Left ventricle myocardium inferior (tissue), 1 donor: ENCODE measurements at regions not wholly inside any gene's neighbourhood (a gene's known extent, or its start where the extent isn't known, plus 50 kb on each side); places are given as distances from the start of the nearest gene placed in this dataset.
A peak's percentile ranks its signal among the peaks of the same experiment; 100 is the strongest.

ENCODE experiments used
- DNase-seq: peaks from one replicate; pipeline ENCODE4 v3.0.0-alpha.2; 2020
- H3K27ac ChIP-seq: fragments of 200-600 bp; replicated peaks from 2 replicates; pipeline ENCODE4 v1.8.0; 2021
- H3K27me3 ChIP-seq: fragments of 200-600 bp; 2 replicates; pipeline ENCODE4 v1.8.0; 2021; ENCODE audit warnings: low read depth
- H3K36me3 ChIP-seq: fragments of 200-600 bp; 2 replicates; pipeline ENCODE4 v1.8.0; 2021
- H3K4me1 ChIP-seq: fragments of 200-600 bp; 2 replicates; pipeline ENCODE4 v1.8.0; 2021
- H3K4me3 ChIP-seq: fragments of 200-600 bp; 2 replicates; pipeline ENCODE4 v1.8.0; 2021; ENCODE audit warnings: mild to moderate bottlenecking, moderate library complexity
- H3K9me3 ChIP-seq: fragments of 200-600 bp; replicated peaks from 2 replicates; pipeline ENCODE4 v1.8.0; 2021
- CTCF ChIP-seq: fragments of 200-600 bp; IDR thresholded peaks from 2 replicates; pipeline ENCODE4 v1.8.0; 2021; ENCODE audit warnings: antibody characterized with exemption, mild to moderate bottlenecking, borderline replicate concordance
- intact Hi-C: fragments of 100-400 bp; cut with micrococcal nuclease; formaldehyde crosslinking; loops from one replicate; pipeline ENCODE4 v1.11.0; 2022
- donor health status: DM: no; HTN: yes; CAD: no; lungs with severe emphysema.

DNA sequence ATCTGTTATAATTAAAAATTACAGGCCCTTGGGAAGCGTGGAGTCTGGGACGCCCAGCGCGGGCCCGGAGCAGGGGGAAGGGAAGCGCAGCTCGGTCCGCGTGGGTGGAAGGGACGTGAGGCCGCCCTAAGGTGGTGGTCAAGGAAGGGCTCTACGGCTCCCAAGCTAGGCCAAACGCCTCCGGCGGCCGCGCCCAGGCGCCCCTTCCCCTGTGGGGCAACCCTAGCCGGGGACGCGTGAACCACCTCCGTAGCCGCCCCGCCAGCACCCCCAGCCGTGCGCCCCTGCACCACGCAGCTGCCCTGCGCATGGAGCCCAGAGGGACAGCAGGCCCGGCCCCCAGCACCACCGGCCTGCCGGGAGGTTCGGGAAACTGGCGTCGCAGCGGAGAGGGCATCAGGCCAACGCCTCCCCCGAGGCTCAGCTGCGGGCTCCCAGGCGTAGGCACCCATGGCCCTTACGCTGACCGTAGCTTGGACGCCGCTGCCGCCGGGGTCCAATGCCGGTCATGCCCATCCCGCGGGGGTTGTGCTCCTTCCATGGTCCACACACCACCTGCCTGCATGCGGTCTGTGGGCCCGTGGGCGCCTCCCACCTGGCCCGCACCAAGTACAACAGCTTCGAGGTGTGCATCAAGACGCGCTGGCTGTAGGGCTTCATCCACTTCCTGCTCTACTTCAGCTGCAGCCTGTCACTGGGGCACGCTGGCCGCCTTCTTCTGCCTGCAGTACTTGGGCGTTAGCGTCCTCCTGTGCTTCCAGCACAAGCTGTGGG lies 166.7 kb downstream of the SEPTIN7 start:
- H3K27ac ChIP-seq: no peak overlapping the region
- H3K4me3 ChIP-seq: peak overlapping the region; percentile 36
- no peaks in the 10 kb centered on the region for H3K36me3 ChIP-seq
- TF ChIP-seq CTCF: no peak
- H3K27me3 ChIP-seq: peaks cover 29% of the 10 kb centered on the region
- no peak for DNase-seq
- no peaks in the 10 kb centered on the region for H3K9me3 ChIP-seq
- intact Hi-C loops: no loop called here
- no peaks in the 10 kb centered on the region for H3K4me1 ChIP-seq

DNA sequence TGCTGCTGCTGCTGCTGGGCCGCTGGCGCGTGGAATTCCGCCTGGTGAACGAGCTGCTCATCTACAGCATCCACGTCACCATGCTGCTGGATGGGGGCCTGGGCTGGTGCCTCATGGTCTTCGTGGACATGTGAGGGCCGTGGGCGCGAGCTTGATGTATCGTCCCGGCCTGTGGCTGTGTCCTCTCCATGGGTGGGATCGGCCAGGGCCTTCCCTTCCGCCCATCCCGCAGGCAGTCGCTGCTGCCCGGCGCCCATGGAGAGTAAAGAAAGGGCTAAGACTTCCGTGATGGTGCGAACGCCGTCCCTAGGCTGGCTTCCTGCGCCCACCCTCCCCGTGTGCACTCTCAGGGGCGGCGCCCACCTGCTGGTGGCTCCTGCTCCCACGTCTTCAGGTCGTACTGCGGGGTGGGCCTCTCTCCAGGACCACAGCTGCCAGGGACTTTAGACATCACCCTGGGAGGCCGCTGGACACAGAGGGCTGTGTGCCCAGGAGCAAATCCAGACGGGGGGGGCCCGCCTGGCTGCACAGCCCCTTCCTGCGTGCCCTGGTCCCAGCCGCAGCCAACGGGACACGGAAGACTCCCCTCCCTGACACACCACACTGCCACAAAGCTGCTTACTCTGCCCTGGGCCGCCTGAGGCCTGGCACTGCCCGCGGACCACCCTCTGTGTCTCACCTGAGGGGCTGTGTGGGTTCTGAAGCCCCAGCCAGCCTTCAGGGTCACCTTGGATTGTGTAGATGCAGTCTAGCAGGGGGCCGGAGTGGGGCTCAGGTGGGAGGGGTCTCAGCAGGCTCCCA lies 167.5 kb downstream of the SEPTIN7 start:
- H3K4me1 ChIP-seq: no peaks in the 10 kb centered on the region
- H3K4me3 ChIP-seq: no peak overlapping the region
- no peak for DNase-seq
- H3K27me3 ChIP-seq: peaks cover 29% of the 10 kb centered on the region
- H3K9me3 ChIP-seq: no peaks in the 10 kb centered on the region
- no peak for TF ChIP-seq CTCF
- intact Hi-C loops: no loop called here
- no peak overlapping the region for H3K27ac ChIP-seq
- no peaks in the 10 kb centered on the region for H3K36me3 ChIP-seq

- peaks cover 29% of the 10 kb centered on the region for H3K27me3 ChIP-seq
- H3K9me3 ChIP-seq: no peaks in the 10 kb centered on the region
- H3K4me1 ChIP-seq: no peaks in the 10 kb centered on the region
- intact Hi-C loops: no loop called here
- DNase-seq: no peak
- no peak overlapping the region for H3K4me3 ChIP-seq
- TF ChIP-seq CTCF: no peak
- H3K36me3 ChIP-seq: no peaks in the 10 kb centered on the region
- H3K27ac ChIP-seq: no peak overlapping the region
These were observed 168.2 kb downstream of the SEPTIN7 start for GRCh38 chr7:35969066-35969465.

- Histone ChIP-seq H3K4me1 (no peaks in the 10 kb centered on the region), H3K27me3 (peaks cover 29% of the 10 kb centered on the region), H3K27ac (no peak overlapping the region), H3K36me3 (no peaks in the 10 kb centered on the region), H3K4me3 (no peak overlapping the region), H3K9me3 (no peaks in the 10 kb centered on the region)
- no peak for DNase-seq
- intact Hi-C loops: no loop called here
- no peak for TF ChIP-seq CTCF
These were observed 169.6 kb downstream of the SEPTIN7 start for GRCh38 chr7:35970458-35970857.

DNA sequence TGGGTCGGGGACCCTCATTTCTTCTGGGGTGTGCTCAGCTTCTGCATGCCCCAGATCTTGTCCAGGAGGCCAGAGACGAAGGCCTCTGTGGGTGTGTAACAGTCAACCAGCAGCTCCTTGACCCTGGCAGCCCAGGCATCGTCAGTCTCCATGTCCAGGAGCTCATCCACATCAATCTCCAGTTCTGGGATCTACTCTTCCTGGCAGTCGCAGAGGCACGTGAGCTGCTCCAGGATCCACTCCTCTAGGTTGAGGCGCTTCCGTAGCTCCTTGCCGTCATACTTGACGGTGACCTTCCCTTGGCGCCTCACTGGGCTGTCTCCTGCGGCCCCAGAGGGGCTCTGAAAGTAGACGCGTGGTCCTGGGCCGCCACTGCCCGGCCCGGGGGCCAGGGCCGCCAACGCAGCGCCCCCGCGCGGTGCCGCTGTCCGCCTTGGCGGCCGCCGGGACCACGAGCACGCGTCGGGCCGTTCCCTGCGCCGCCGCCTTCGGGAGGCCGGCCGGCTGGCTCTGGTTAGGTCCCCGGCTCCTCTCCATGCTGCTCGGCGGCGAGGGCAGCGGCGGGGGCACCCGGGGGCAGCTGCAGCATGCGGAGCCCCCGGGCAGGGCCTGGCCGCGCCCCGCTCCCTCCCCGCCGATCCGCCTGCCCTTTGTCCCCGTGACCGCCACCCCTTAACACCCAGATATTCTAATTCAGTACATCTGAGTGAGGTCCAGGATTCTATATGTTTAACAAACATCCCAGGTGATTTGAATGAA lies 170.5 kb downstream of the SEPTIN7 start:
- H3K9me3 ChIP-seq: no peaks in the 10 kb centered on the region
- H3K4me3 ChIP-seq: peak overlapping the region; percentile 54
- peak; percentile 54 for TF ChIP-seq CTCF
- no peak overlapping the region for H3K27ac ChIP-seq
- no peaks in the 10 kb centered on the region for H3K36me3 ChIP-seq
- no peak for DNase-seq
- peaks cover 28% of the 10 kb centered on the region for H3K27me3 ChIP-seq
- intact Hi-C loops: no loop called here
- no peaks in the 10 kb centered on the region for H3K4me1 ChIP-seq
